ENCODE measurements at regions not wholly inside any gene's neighbourhood (a gene's known extent, or its start where the extent isn't known, plus 50 kb on each side); places are given as distances from the start of the nearest gene placed in this dataset.

- DNase-seq (ENCODE audit: low read depth, low spot score) = no peak
- Histone ChIP-seq H3K4me1 (ENCODE audit: insufficient read depth, insufficient read length) (no peaks in the 10 kb centered on the region), H3K27me3 (ENCODE audit: insufficient read depth, insufficient read length) (no peaks in the 10 kb centered on the region), H3K9ac (ENCODE audit: insufficient read length, low read depth) (no peak overlapping the region), H3K36me3 (ENCODE audit: insufficient read depth, insufficient read length, low read length) (no peaks in the 10 kb centered on the region), H3K9me3 (ENCODE audit: insufficient read depth, low read length) (no peaks in the 10 kb centered on the region), H3K4me3 (ENCODE audit: insufficient read length, low read depth) (no peak overlapping the region)
- TF ChIP-seq YY1 (IDR thresholded peaks at IDR 0.05; ENCODE audit: insufficient read depth, insufficient read length) = no peak
- no peak for TF ChIP-seq ZNF274 (IDR thresholded peaks at IDR 0.05; ENCODE audit: low read depth, low read length)
- no peak for TF ChIP-seq SUZ12 (IDR thresholded peaks at IDR 0.05; ENCODE audit: extremely low read depth, insufficient read depth, insufficient read length)
These were observed 211.6 kb upstream of the CDH12 start for GRCh38 chr5:23064710-23065109.

DNA sequence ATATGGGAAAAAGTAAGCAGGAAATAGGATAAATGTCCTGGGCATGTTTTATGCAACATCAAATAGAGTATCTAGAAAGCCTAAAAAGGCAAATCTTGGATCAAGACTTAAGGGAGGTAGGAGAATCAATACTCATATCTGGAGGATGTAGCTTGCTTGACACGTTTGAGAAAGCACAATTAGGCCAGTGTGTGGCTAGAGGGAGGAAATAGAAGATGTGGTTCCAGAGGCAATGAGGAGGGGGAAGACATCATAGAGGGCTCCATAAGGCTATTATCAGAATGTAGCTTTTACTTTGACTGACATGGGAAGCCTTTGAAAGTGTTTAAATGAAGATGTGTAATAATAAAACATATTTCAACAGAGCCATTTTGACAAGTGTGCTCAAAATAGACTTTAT is 200.7 kb upstream of the CDH12 start:
- Histone ChIP-seq H3K9ac (ENCODE audit: insufficient read length, low read depth) (no peak overlapping the region), H3K27me3 (ENCODE audit: insufficient read depth, insufficient read length) (no peaks in the 10 kb centered on the region), H3K4me1 (ENCODE audit: insufficient read depth, insufficient read length) (no peaks in the 10 kb centered on the region), H3K9me3 (ENCODE audit: insufficient read depth, low read length) (no peaks in the 10 kb centered on the region), H3K36me3 (ENCODE audit: insufficient read depth, insufficient read length, low read length) (no peaks in the 10 kb centered on the region), H3K4me3 (ENCODE audit: insufficient read length, low read depth) (no peak overlapping the region)
- no peak for TF ChIP-seq SUZ12 (IDR thresholded peaks at IDR 0.05; ENCODE audit: extremely low read depth, insufficient read depth, insufficient read length)
- TF ChIP-seq YY1 (IDR thresholded peaks at IDR 0.05; ENCODE audit: insufficient read depth, insufficient read length) = no peak
- no peak for TF ChIP-seq ZNF274 (IDR thresholded peaks at IDR 0.05; ENCODE audit: low read depth, low read length)
- no peak for DNase-seq (ENCODE audit: low read depth, low spot score)

DNA sequence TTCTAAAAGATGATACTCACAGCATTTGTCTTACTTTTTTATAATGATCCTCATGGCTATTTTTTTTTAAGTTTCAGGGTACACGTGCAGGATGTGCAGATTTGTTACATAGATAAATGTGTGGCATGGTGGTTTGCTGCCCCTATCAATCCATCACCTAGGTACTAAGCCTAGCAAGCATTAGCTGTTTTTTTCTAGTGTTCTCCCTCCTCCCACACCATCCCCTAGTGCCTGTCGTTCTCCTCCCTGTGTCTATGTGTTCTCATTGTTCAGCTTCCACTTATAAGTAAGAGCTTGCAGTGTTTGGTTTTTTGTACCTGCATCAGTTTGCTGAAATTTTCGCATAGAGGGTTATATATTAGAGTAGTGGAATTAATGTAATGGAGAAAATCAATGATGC is 189.1 kb upstream of the CDH12 start:
- DNase-seq (ENCODE audit: low read depth, low spot score) = no peak
- no peaks in the 10 kb centered on the region for H3K27me3 ChIP-seq (ENCODE audit: insufficient read depth, insufficient read length)
- TF ChIP-seq YY1 (IDR thresholded peaks at IDR 0.05; ENCODE audit: insufficient read depth, insufficient read length) = no peak
- no peak for TF ChIP-seq ZNF274 (IDR thresholded peaks at IDR 0.05; ENCODE audit: low read depth, low read length)
- no peak for TF ChIP-seq SUZ12 (IDR thresholded peaks at IDR 0.05; ENCODE audit: extremely low read depth, insufficient read depth, insufficient read length)
- no peaks in the 10 kb centered on the region for H3K36me3 ChIP-seq (ENCODE audit: insufficient read depth, insufficient read length, low read length)
- H3K9ac ChIP-seq (ENCODE audit: insufficient read length, low read depth) = no peak overlapping the region
- no peaks in the 10 kb centered on the region for H3K9me3 ChIP-seq (ENCODE audit: insufficient read depth, low read length)
- H3K4me3 ChIP-seq (ENCODE audit: insufficient read length, low read depth) = no peak overlapping the region
- no peaks in the 10 kb centered on the region for H3K4me1 ChIP-seq (ENCODE audit: insufficient read depth, insufficient read length)

DNA sequence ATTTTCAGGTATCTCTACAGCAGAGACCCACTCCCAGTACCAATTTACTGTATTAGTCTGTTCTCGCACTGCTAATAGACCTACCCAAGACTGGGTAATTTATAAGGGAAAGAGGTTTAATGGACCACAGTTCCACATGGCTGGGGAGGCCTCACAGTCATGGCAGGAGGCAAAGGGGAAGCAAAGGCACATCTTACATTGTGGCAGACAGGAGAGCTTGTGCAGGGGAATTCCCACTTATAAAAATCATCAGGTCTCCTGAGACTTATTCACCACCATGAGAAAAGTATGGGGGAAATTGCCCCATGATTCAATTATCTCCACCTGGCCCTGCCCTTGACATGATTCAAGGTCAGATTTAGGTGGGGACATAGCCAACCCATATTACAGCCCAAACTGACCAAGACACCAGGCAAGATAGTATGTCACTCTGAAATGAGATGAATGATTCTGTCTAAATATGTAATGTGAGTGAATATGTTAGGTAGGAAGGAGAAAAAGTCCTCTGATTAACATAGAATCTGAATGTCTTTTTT is 182.5 kb upstream of the CDH12 start:
- Histone ChIP-seq H3K36me3 (ENCODE audit: insufficient read depth, insufficient read length, low read length) (no peaks in the 10 kb centered on the region), H3K4me1 (ENCODE audit: insufficient read depth, insufficient read length) (no peaks in the 10 kb centered on the region), H3K27me3 (ENCODE audit: insufficient read depth, insufficient read length) (no peaks in the 10 kb centered on the region), H3K9me3 (ENCODE audit: insufficient read depth, low read length) (no peaks in the 10 kb centered on the region), H3K4me3 (ENCODE audit: insufficient read length, low read depth) (no peak overlapping the region), H3K9ac (ENCODE audit: insufficient read length, low read depth) (no peak overlapping the region)
- no peak for DNase-seq (ENCODE audit: low read depth, low spot score)
- TF ChIP-seq SUZ12 (IDR thresholded peaks at IDR 0.05; ENCODE audit: extremely low read depth, insufficient read depth, insufficient read length) (no peak), YY1 (IDR thresholded peaks at IDR 0.05; ENCODE audit: insufficient read depth, insufficient read length) (no peak), ZNF274 (IDR thresholded peaks at IDR 0.05; ENCODE audit: low read depth, low read length) (no peak)

GRCh38 chr5:23033864-23034263 is 180.7 kb upstream of the CDH12 start:
- Histone ChIP-seq H3K9me3 (ENCODE audit: insufficient read depth, low read length) (no peaks in the 10 kb centered on the region), H3K4me1 (ENCODE audit: insufficient read depth, insufficient read length) (no peaks in the 10 kb centered on the region), H3K27me3 (ENCODE audit: insufficient read depth, insufficient read length) (no peaks in the 10 kb centered on the region), H3K36me3 (ENCODE audit: insufficient read depth, insufficient read length, low read length) (no peaks in the 10 kb centered on the region), H3K4me3 (ENCODE audit: insufficient read length, low read depth) (no peak overlapping the region), H3K9ac (ENCODE audit: insufficient read length, low read depth) (no peak overlapping the region)
- no peak for DNase-seq (ENCODE audit: low read depth, low spot score)
- TF ChIP-seq ZNF274 (IDR thresholded peaks at IDR 0.05; ENCODE audit: low read depth, low read length) = no peak
- no peak for TF ChIP-seq SUZ12 (IDR thresholded peaks at IDR 0.05; ENCODE audit: extremely low read depth, insufficient read depth, insufficient read length)
- no peak for TF ChIP-seq YY1 (IDR thresholded peaks at IDR 0.05; ENCODE audit: insufficient read depth, insufficient read length)

DNA sequence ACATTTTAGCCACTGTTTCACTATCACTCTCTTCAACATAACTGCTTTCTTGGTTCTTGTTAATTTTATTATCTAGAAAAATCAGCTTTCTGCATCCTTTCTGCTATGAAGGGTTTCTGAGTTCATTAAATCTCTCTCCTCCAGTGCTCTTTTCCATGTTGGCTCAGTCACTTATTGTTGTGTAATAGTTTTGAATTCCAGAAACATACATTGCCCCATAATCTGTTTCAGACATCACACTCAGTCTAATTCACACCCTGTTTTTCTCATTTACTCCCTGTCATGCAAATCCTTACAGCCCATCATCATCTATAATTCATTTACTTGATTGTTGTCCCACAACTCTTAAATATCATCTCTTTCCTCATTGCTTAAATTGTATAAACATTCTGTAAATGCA is 176.1 kb upstream of the CDH12 start:
- no peaks in the 10 kb centered on the region for H3K4me1 ChIP-seq (ENCODE audit: insufficient read depth, insufficient read length)
- H3K4me3 ChIP-seq (ENCODE audit: insufficient read length, low read depth) = no peak overlapping the region
- DNase-seq (ENCODE audit: low read depth, low spot score) = no peak
- TF ChIP-seq ZNF274 (IDR thresholded peaks at IDR 0.05; ENCODE audit: low read depth, low read length) = no peak
- no peak for TF ChIP-seq YY1 (IDR thresholded peaks at IDR 0.05; ENCODE audit: insufficient read depth, insufficient read length)
- TF ChIP-seq SUZ12 (IDR thresholded peaks at IDR 0.05; ENCODE audit: extremely low read depth, insufficient read depth, insufficient read length) = no peak
- no peak overlapping the region for H3K9ac ChIP-seq (ENCODE audit: insufficient read length, low read depth)
- no peaks in the 10 kb centered on the region for H3K36me3 ChIP-seq (ENCODE audit: insufficient read depth, insufficient read length, low read length)
- no peaks in the 10 kb centered on the region for H3K9me3 ChIP-seq (ENCODE audit: insufficient read depth, low read length)
- H3K27me3 ChIP-seq (ENCODE audit: insufficient read depth, insufficient read length) = no peaks in the 10 kb centered on the region

- no peaks in the 10 kb centered on the region for H3K9me3 ChIP-seq (ENCODE audit: insufficient read depth, low read length)
- H3K9ac ChIP-seq (ENCODE audit: insufficient read length, low read depth) = no peak overlapping the region
- DNase-seq (ENCODE audit: low read depth, low spot score) = no peak
- TF ChIP-seq YY1 (IDR thresholded peaks at IDR 0.05; ENCODE audit: insufficient read depth, insufficient read length) = no peak
- TF ChIP-seq SUZ12 (IDR thresholded peaks at IDR 0.05; ENCODE audit: extremely low read depth, insufficient read depth, insufficient read length) = no peak
- no peak for TF ChIP-seq ZNF274 (IDR thresholded peaks at IDR 0.05; ENCODE audit: low read depth, low read length)
- no peaks in the 10 kb centered on the region for H3K27me3 ChIP-seq (ENCODE audit: insufficient read depth, insufficient read length)
- H3K4me1 ChIP-seq (ENCODE audit: insufficient read depth, insufficient read length) = no peaks in the 10 kb centered on the region
- H3K4me3 ChIP-seq (ENCODE audit: insufficient read length, low read depth) = no peak overlapping the region
- no peaks in the 10 kb centered on the region for H3K36me3 ChIP-seq (ENCODE audit: insufficient read depth, insufficient read length, low read length)
These were observed 175.4 kb upstream of the CDH12 start for GRCh38 chr5:23028445-23029021.

All from NT2/D1 (cell line).